ENCODE measurements at regions not wholly inside any gene's neighbourhood (a gene's known extent, or its start where the extent isn't known, plus 50 kb on each side); places are given as distances from the start of the nearest gene placed in this dataset.

DNA sequence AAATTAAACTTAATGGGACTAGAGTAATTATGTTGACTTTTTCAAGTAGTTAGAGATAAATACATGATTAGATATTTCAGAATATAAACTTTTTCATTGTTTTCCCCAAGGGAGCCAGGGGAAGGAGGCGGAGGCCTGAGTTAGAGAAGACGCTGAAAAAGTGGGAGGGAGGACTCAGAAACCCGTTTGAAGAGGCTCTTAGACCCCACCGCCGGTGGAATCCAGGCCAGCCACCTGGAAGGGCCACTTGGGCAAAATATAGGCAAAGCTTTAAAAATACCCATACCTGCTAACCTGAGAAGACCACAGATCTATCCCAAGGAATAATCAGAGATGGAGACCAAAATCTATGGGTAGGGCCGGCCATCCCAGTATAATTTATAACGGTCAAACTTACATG lies 242.6 kb downstream of the PTPRU start:
- TF ChIP-seq, protein P1, sequence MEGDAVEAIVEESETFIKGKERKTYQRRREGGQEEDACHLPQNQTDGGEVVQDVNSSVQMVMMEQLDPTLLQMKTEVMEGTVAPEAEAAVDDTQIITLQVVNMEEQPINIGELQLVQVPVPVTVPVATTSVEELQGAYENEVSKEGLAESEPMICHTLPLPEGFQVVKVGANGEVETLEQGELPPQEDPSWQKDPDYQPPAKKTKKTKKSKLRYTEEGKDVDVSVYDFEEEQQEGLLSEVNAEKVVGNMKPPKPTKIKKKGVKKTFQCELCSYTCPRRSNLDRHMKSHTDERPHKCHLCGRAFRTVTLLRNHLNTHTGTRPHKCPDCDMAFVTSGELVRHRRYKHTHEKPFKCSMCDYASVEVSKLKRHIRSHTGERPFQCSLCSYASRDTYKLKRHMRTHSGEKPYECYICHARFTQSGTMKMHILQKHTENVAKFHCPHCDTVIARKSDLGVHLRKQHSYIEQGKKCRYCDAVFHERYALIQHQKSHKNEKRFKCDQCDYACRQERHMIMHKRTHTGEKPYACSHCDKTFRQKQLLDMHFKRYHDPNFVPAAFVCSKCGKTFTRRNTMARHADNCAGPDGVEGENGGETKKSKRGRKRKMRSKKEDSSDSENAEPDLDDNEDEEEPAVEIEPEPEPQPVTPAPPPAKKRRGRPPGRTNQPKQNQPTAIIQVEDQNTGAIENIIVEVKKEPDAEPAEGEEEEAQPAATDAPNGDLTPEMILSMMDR (IDR thresholded peaks at IDR 0.05; ENCODE audit: low read depth, low read length), result no peak
- H3K4me3 ChIP-seq (ENCODE audit: low read depth, low read length), result no peak overlapping the region

DNA sequence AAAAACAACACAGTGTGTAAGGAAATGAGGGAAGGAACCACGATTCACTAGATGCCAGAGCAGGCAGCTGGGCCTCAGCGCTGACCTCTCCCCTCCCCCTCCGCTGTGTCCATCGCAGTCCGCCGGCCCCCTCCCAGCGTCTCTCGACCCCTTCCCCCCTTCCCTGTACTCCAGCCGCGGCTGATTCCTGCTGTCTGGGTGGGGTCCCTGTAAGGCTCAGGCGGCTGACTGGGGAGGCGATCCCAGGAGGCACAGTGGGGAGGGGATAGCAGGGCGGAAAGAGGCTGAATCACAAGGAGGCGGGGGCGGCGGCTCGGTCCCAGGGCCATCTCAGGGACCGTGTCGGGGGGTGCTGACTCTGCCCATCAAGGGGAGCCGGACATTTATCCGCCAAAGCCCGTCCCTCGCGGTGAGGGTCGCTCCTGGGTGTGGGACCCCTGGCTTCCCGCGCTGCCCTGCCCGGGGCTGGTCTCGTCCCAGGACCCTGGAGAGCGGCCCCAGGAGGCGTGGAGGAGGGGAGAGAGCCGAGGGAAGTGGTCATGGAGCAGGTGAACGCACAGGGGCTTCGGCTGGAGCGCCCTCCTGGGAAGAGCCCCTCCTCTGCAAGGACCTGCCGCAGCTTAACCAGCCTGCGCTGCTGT lies 241.9 kb downstream of the PTPRU start:
- H3K4me3 ChIP-seq (ENCODE audit: low read depth, low read length), result no peak overlapping the region
- TF ChIP-seq, protein P1 (IDR thresholded peaks at IDR 0.05; ENCODE audit: low read depth, low read length), result no peak

DNA sequence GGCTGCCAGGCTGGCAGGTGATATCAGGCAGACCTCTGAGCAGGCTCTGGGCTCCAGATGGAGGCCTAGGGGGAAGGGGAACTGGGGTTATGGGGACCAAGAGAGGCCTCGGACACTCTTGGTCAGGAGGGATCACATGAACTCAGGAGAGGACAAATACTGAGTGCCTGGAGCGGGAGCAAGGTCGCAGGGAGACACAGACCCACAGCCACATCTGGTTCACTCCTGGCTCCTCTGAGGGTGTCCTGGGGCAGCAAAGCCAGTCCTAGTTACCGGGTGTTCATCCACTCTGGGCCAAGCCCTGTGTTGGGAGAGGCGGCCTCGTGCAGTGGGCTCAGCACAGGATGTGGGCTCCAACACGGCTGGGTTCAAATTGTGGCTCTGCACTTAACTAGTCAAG lies 239.0 kb downstream of the PTPRU start:
- H3K4me3 ChIP-seq (ENCODE audit: low read depth, low read length), result no peak overlapping the region
- TF ChIP-seq, protein P1 (IDR thresholded peaks at IDR 0.05; ENCODE audit: low read depth, low read length), result no peak

DNA sequence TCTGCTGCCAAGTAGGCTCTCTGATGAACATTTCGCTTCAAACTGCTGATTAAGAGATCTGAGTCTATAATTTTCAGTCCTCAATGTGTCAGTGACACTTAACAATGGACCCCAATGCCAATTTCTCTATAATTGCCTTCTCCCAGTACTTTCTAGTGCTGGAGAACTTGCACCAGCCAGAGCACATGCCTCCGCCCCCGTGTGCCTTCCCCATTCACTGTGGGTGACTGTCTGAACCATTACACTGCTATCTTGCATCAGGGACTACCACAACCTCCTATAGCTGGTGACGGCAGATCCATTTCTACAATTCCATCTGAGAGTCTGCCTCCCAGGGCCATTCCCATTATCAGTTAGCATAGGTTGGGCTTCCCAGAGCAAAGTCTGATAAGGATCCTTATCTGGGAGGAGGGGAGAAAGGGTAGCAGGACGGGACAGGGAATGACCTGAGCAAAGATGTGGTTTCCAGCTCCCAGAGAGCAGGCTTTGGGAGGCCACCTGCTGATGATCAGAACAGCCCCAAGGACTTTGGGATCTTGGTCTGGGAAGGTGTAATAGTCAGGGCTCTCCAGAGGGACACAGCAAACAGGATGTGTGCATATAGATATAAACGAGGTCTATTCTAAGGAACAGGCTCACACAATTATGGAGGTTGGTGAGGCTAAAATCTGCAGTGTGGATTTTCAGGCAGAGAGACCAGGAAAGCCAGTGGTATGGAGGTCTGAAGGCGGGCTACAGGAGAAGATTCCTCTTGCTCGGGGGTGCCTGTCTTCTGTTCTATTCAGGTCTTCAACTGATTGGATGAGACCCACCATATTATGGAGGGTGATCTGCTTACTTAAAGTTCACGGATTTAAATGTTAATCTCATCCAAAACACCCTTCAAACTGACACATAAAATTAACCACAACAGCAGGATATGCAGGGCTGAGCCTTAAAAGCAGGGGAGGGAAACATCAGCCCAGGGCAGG lies 238.2 kb downstream of the PTPRU start:
- H3K4me3 ChIP-seq (ENCODE audit: low read depth, low read length), result no peak overlapping the region
- TF ChIP-seq, protein P1 (IDR thresholded peaks at IDR 0.05; ENCODE audit: low read depth, low read length), result no peak

DNA sequence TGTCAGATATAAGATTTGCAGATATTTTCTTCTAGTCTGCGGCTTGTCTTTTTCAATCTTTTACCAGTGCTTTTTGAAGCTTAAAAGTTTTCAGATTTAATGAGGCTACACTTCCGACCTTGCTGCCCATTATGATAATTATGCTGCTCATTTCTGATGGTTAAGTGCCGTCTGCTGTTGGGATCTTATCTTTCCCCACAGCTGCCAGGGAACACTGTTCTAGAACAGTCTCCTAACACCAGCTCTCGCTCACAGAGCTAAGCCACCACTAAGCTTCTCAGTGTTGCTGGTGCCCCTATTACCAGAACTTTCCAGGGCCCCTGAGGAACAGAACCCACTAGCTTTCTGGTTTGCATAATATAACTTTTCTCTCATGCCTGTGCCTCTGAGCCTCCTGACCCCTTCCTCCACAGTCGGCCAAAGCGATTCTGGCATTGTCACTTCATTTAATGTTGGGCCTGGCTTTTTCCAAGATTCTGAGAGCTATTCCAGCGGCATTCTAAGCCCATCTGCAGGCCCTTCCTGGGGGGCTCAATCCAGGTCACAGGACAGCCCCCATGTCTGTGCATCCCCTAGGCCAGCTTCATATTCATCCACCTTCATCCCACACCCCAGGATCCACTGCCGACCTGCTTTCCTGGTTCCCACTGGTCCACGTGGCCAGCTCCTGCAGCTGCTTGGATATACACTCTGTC lies 237.0 kb downstream of the PTPRU start:
- TF ChIP-seq, protein P1 (IDR thresholded peaks at IDR 0.05; ENCODE audit: low read depth, low read length), result no peak
- H3K4me3 ChIP-seq (ENCODE audit: low read depth, low read length), result no peak overlapping the region

DNA sequence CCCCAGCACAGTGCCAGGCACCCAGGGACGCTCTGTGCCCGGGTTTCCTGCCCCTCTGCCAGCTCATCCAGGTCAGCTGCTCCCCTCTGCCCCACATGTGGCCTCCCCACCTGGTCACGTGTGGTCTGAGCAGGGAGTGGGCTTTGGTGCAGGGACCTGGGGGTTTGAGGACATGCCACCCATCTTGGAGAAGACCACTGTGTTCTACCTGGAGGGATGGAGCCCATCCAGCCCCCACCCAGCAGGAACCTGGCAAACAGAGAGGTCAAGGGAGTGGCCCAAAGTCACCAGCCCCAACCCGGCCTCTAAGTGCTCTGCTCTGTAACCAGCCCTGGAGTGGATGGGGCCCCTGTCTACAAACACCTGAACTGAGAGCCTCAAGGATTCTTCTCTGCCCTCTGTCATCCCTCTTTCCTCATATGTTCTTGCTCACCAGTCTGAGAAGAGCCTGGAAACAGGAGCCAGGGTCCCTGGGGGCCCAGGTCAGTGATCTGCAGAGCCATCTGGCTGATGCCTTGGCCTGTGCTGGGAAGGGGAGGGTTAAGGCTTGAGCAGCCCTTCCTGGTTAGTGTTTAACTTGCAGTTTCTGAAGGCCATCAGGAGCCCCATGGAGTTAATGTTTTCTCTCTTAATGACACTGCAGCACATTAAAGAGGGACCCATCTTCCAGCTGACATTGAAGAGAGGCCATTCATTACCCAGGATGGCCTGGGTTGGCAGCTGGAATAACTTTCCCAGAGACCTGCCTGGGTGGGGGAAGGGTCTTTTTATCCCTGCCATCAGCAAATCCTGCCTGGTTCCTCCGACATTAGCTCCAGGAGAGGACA lies 235.4 kb downstream of the PTPRU start:
- no peak overlapping the region for H3K4me3 ChIP-seq (ENCODE audit: low read depth, low read length)
- TF ChIP-seq, protein P1 (IDR thresholded peaks at IDR 0.05; ENCODE audit: low read depth, low read length), result no peak

Data from WI38 (cell line).